H9 (cell line): ENCODE measurements at regions not wholly inside any gene's neighbourhood (a gene's known extent, or its start where the extent isn't known, plus 50 kb on each side); places are given as distances from the start of the nearest gene placed in this dataset.

ENCODE experiments used
- DNase-seq: peaks from one replicate; pipeline ENCODE4 v3.0.0-alpha.2; 2017
- H2AFZ ChIP-seq: one replicate; pipeline ENCODE4 v1.6.1; 2013; ENCODE audit warnings: mild to moderate bottlenecking, low read length, control low read depth, moderate library complexity
- H2AK5ac ChIP-seq: 2 replicates; pipeline ENCODE4 v1.6.1; 2013; ENCODE audit warnings: low read length, control low read depth, mixed read lengths; ENCODE audit not compliant: insufficient read length
- H2BK120ac ChIP-seq: one replicate; pipeline ENCODE4 v1.6.1; 2013; ENCODE audit warnings: low read depth, mild to moderate bottlenecking, low read length, control low read depth, inconsistent platforms; ENCODE audit not compliant: poor library complexity, severe bottlenecking
- H2BK12ac ChIP-seq: 2 replicates; pipeline ENCODE4 v1.6.1; 2013; ENCODE audit warnings: low read length, control low read depth, mixed read lengths, low read depth; ENCODE audit not compliant: insufficient read length
- H2BK15ac ChIP-seq: 2 replicates; pipeline ENCODE4 v1.6.1; 2013; ENCODE audit warnings: low read depth, low read length, control low read depth
- H2BK20ac ChIP-seq: one replicate; pipeline ENCODE4 v1.6.1; 2013; ENCODE audit warnings: low read depth, mild to moderate bottlenecking, low read length, control low read depth, inconsistent platforms; ENCODE audit not compliant: poor library complexity, severe bottlenecking
- H2BK5ac ChIP-seq: 2 replicates; pipeline ENCODE4 v1.6.1; 2013; ENCODE audit warnings: low read length, control low read depth, mixed read lengths; ENCODE audit not compliant: insufficient read length
- H3K14ac ChIP-seq: 2 replicates; pipeline ENCODE4 v1.6.1; 2013; ENCODE audit warnings: low read length, control low read depth; ENCODE audit not compliant: insufficient read depth
- H3K18ac ChIP-seq: 2 replicates; pipeline ENCODE4 v1.6.1; 2013; ENCODE audit warnings: low read depth, mild to moderate bottlenecking, mixed read lengths, low read length, control low read depth; ENCODE audit not compliant: insufficient read length
- H3K23ac ChIP-seq: 2 replicates; pipeline ENCODE4 v1.6.1; 2013; ENCODE audit warnings: low read length, control low read depth, mixed read lengths, low read depth; ENCODE audit not compliant: insufficient read length
- H3K23me2 ChIP-seq: 2 replicates; pipeline ENCODE4 v1.6.1; 2013; ENCODE audit warnings: low read depth, mild to moderate bottlenecking, mixed read lengths, low read length, control low read depth; ENCODE audit not compliant: insufficient read length, poor library complexity, severe bottlenecking
- H3K27ac ChIP-seq: 2 replicates; pipeline ENCODE4 v1.5.1; 2013; ENCODE audit warnings: low read length, control low read depth, mixed read lengths, low read depth; ENCODE audit not compliant: insufficient read length
- H3K27me3 ChIP-seq: 2 replicates; pipeline ENCODE4 v1.6.1; 2013; ENCODE audit warnings: low read length, control low read depth, inconsistent platforms; ENCODE audit not compliant: insufficient read depth
- H3K4ac ChIP-seq: 2 replicates; pipeline ENCODE4 v1.6.1; 2013; ENCODE audit warnings: low read depth, mild to moderate bottlenecking, control low read depth, inconsistent platforms, low read length, moderate library complexity
- H3K4me1 ChIP-seq: 2 replicates; pipeline ENCODE4 v1.6.1; 2013; ENCODE audit warnings: low read length, control low read depth, inconsistent platforms; ENCODE audit not compliant: insufficient read depth
- H3K4me2 ChIP-seq: 2 replicates; pipeline ENCODE4 v1.6.1; 2013; ENCODE audit warnings: low read length, control low read depth, mixed read lengths; ENCODE audit not compliant: insufficient read length, insufficient read depth
- H3K56ac ChIP-seq: 2 replicates; pipeline ENCODE4 v1.6.1; 2013; ENCODE audit warnings: low read depth, mild to moderate bottlenecking, mixed read lengths, low read length, control low read depth; ENCODE audit not compliant: insufficient read length
- H3K79me1 ChIP-seq: 2 replicates; pipeline ENCODE4 v1.6.1; 2013; ENCODE audit warnings: low read depth, mild to moderate bottlenecking, moderate library complexity, low read length, control low read depth, inconsistent platforms; ENCODE audit not compliant: insufficient read depth, poor library complexity, severe bottlenecking
- H3K79me2 ChIP-seq: 2 replicates; pipeline ENCODE4 v1.6.1; 2013; ENCODE audit warnings: low read length, control low read depth, inconsistent platforms; ENCODE audit not compliant: insufficient read depth
- H3K9ac ChIP-seq: 2 replicates; pipeline ENCODE4 v1.6.1; 2013; ENCODE audit warnings: low read length, control low read depth, mixed read lengths; ENCODE audit not compliant: insufficient read length; ENCODE audit errors: extremely low read depth
- H3K9me3 ChIP-seq: one replicate; pipeline ENCODE4 v1.6.1; 2013; ENCODE audit warnings: low read depth, low read length, inconsistent platforms; ENCODE audit not compliant: control insufficient read depth
- H3T11ph ChIP-seq: one replicate; pipeline ENCODE4 v1.6.1; 2013; ENCODE audit warnings: mild to moderate bottlenecking, low read length, control low read depth, inconsistent platforms
- H4K20me1 ChIP-seq: one replicate; pipeline ENCODE4 v1.6.1; 2013; ENCODE audit not compliant: control insufficient read depth, insufficient read length, insufficient read depth
- H4K5ac ChIP-seq: 2 replicates; pipeline ENCODE4 v1.6.1; 2013; ENCODE audit warnings: low read depth, mild to moderate bottlenecking, mixed read lengths, low read length, control low read depth; ENCODE audit not compliant: insufficient read length
- H4K8ac ChIP-seq: replicated peaks from 2 replicates; pipeline ENCODE4 v1.6.1; 2013; ENCODE audit warnings: low read length, control low read depth, mixed read lengths, low read depth; ENCODE audit not compliant: insufficient read length
- H4K91ac ChIP-seq: 2 replicates; pipeline ENCODE4 v1.6.1; 2013; ENCODE audit warnings: low read depth, mild to moderate bottlenecking, moderate library complexity, mixed read lengths, low read length, control low read depth; ENCODE audit not compliant: insufficient read length
- H3K27ac Mint-ChIP-seq, 3 experiments: 2 replicates in 2 of 3; 3 replicates in 1 of 3; pipeline ENCODE4 v1.8.0; 2020 to 2021; ENCODE audit warnings: mixed read lengths in 3 of 3, mild to moderate bottlenecking in 1 of 3, moderate library complexity in 1 of 3
- H3K27me3 Mint-ChIP-seq: 2 replicates; pipeline ENCODE4 v1.8.0; 2021; ENCODE audit warnings: low read depth, mild to moderate bottlenecking, moderate library complexity, mixed read lengths
- H3K36me3 Mint-ChIP-seq, 3 experiments: 2 replicates in 2 of 3; 3 replicates in 1 of 3; pipeline ENCODE4 v1.8.0; 2020 to 2021; ENCODE audit warnings: low read depth in 3 of 3, mixed read lengths in 3 of 3; ENCODE audit not compliant: insufficient read depth in 1 of 3
- H3K4me1 Mint-ChIP-seq, 2 experiments: 2 replicates each; pipeline ENCODE4 v1.8.0; 2020; ENCODE audit warnings: mixed read lengths in 2 of 2
- H3K4me3 Mint-ChIP-seq, 2 experiments: 2 replicates in 1 of 2; 3 replicates in 1 of 2; pipeline ENCODE4 v1.8.0; 2020 to 2021; ENCODE audit warnings: mild to moderate bottlenecking in 2 of 2, mixed read lengths in 2 of 2, moderate library complexity in 1 of 2
- H3K9me3 Mint-ChIP-seq, 2 experiments: 2 replicates in 1 of 2; 3 replicates in 1 of 2; pipeline ENCODE4 v1.8.0; 2020; ENCODE audit warnings: mild to moderate bottlenecking in 2 of 2, mixed read lengths in 2 of 2, moderate library complexity in 1 of 2
- CTCF ChIP-seq: fragments of 200-600 bp; sonication (generic); conservative IDR thresholded peaks from 3 replicates; pipeline ENCODE4 v1.8.0; 2021; ENCODE audit warnings: antibody characterized with exemption, mild to moderate bottlenecking
- WGBS: extraction: QIAGEN DNeasy Blood & Tissue Kit; methylation state at CpG from one replicate; pipeline ENCODE4 v1.1.7; 2013; ENCODE audit warnings: missing lambda C conversion rate, low lambda C conversion rate, mixed read lengths; ENCODE audit not compliant: insufficient read length; ENCODE audit errors: extremely low coverage; 5-methylcytosine and 5-hydroxymethylcytosine counted together

GRCh38 chr4:55184600-55185523 lies 59.5 kb upstream of the KDR start:
- H3K9me3 ChIP-seq: no peaks in the 10 kb centered on the region
- H3K27ac Mint-ChIP-seq: peak overlapping the region in 1 of 3 experiments; percentile 32; a peak in 2 of 7 replicates

More at GRCh38 chr4:55184600-55185523, 59.5 kb upstream of the KDR start:
- H4K8ac ChIP-seq: no peak overlapping the region
- no CpG with 5 or more reads among the region's 9 CpGs for WGBS
- H2AK5ac ChIP-seq: no peak overlapping the region
- peak overlapping the region; percentile 21 for H3K27ac ChIP-seq
- H4K91ac ChIP-seq: no peak overlapping the region
- H3K79me1 ChIP-seq: no peaks in the 10 kb centered on the region
- H3K23me2 ChIP-seq: no peaks in the 10 kb centered on the region
- Mint-ChIP-seq H3K4me3 (peak overlapping the region in 1 of 2 experiments; percentile 30; a peak in 1 of 5 replicates), H3K9me3 (peaks cover under 1 to 3% of the 10 kb centered on the region in 2 experiments; a peak in 3 of 5 replicates), H3K36me3 (peaks cover 0 to 7% (median 4%) of the 10 kb centered on the region in 3 experiments; a peak in 3 of 7 replicates), H3K27me3 (no peaks in the 10 kb centered on the region; the same call in 1 of the 2 replicates), H3K4me1 (peaks cover 55 to 71% of the 10 kb centered on the region in 2 experiments)
- H4K20me1 ChIP-seq: no peaks in the 10 kb centered on the region
- H3K27me3 ChIP-seq: no peaks in the 10 kb centered on the region
- H3K23ac ChIP-seq: no peak overlapping the region
- peak; percentile 68 for DNase-seq
- no peak overlapping the region for H3K56ac ChIP-seq
- no peak overlapping the region for H3K14ac ChIP-seq
- H3K4me1 ChIP-seq: peaks cover 30% of the 10 kb centered on the region
- no peak overlapping the region for H3K9ac ChIP-seq
- H2BK120ac ChIP-seq: no peak overlapping the region
- H4K5ac ChIP-seq: peak overlapping the region; percentile 18
- H2BK15ac ChIP-seq: 0 out of 2 replicates have a peak overlapping the region, but pooled peaks have one; percentile 72
- H2BK20ac ChIP-seq: no peak overlapping the region
- H3K79me2 ChIP-seq: no peaks in the 10 kb centered on the region
- H3T11ph ChIP-seq: no peak overlapping the region
- peak overlapping the region; percentile 58 for H2BK12ac ChIP-seq
- H2AFZ ChIP-seq: no peak overlapping the region
- TF ChIP-seq CTCF: peak; percentile 79
- H2BK5ac ChIP-seq: no peak overlapping the region
- no peak overlapping the region for H3K4me2 ChIP-seq
- H3K18ac ChIP-seq: no peak overlapping the region
- no peak overlapping the region for H3K4ac ChIP-seq
